ENCODE measurements at regions not wholly inside any gene's neighbourhood (a gene's known extent, or its start where the extent isn't known, plus 50 kb on each side); places are given as distances from the start of the nearest gene placed in this dataset.

GRCh38 chr10:84811113-84811512, 482.7 kb downstream of the CCSER2 start:
- H3K27me3 ChIP-seq (ENCODE audit: control insufficient read depth, insufficient read depth, low read length): no peaks in the 10 kb centered on the region
- H4K91ac ChIP-seq (ENCODE audit: insufficient read depth, low read depth, low read length): no peak overlapping the region
- 60% methylated on average over 1 of the region's 5 CpGs; no CpG with 5 or more reads in 1 of the 2 experiments for WGBS, 2 experiments (ENCODE audit: extremely low coverage in 2 of 2, insufficient read length in 1 of 2)
- dilution Hi-C loops (cut with HindIII; ENCODE audit: low sequenced_read_pairs, unreplicated experiment): no loop called here
- 0 out of 2 replicates have a peak, but pooled peaks cover 4% of the 10 kb centered on the region for H3K9me3 ChIP-seq (ENCODE audit: control insufficient read depth, insufficient read depth, low read length)
- H3K23ac ChIP-seq (ENCODE audit: low read depth, low read length): no peak overlapping the region
- no peak overlapping the region for H3K56ac ChIP-seq (ENCODE audit: extremely low read depth, insufficient read depth, low read length)
- H2AK9ac ChIP-seq (replicated peaks; ENCODE audit: low read depth, low read length, poor library complexity): no peak overlapping the region
- H3K9me1 ChIP-seq (ENCODE audit: insufficient read depth, low read length): no peaks in the 10 kb centered on the region
- H2BK20ac ChIP-seq (ENCODE audit: low read depth, low read length): no peak overlapping the region
- H3K27ac ChIP-seq (ENCODE audit: insufficient read depth, low read length): no peak overlapping the region
- no peak overlapping the region for H4K8ac ChIP-seq (ENCODE audit: low read depth in 2 of 2, low read length in 2 of 2)
- ATAC-seq (ENCODE audit: low read depth) (no peak), DNase-seq (no peak)
- H3K4me3 ChIP-seq (ENCODE audit: insufficient read depth, low read depth, low read length): no peak overlapping the region
- no peak overlapping the region for H2BK15ac ChIP-seq (ENCODE audit: low read depth, low read length)
- H3K18ac ChIP-seq (ENCODE audit: low read depth, low read length): no peak overlapping the region
- no peak overlapping the region for H2AK5ac ChIP-seq (ENCODE audit: low read depth, low read length)
- no peak overlapping the region for H2BK5ac ChIP-seq (ENCODE audit: low read depth, low read length, poor library complexity, severe bottlenecking)
- H2AFZ ChIP-seq (replicated peaks; ENCODE audit: low read length, poor library complexity): no peak overlapping the region
- TF ChIP-seq CHD1 (IDR thresholded peaks at IDR 0.05; ENCODE audit: low read depth, low read length) (no peak), RFX5 (IDR thresholded peaks at IDR 0.05; ENCODE audit: low read depth, low read length) (no peak), NFE2L2 (IDR thresholded peaks at IDR 0.05; ENCODE audit: low read depth, low read length) (no peak), CEBPB (IDR thresholded peaks at IDR 0.05; ENCODE audit: low read depth, low read length) (no peak), FOS (IDR thresholded peaks at IDR 0.05; ENCODE audit: low read depth, low read length) (no peak), RCOR1 (IDR thresholded peaks at IDR 0.05; ENCODE audit: insufficient replicate concordance, low read length) (no peak), BHLHE40 (IDR thresholded peaks at IDR 0.05; ENCODE audit: low read depth, low read length) (no peak)
- CTCF ChIA-PET: no interaction called here
- BruUV-seq (replicated peaks): no TSS peak
- H3K9ac ChIP-seq (ENCODE audit: low read depth, low read length): no peak overlapping the region
- no peaks in the 10 kb centered on the region for H3K36me3 ChIP-seq (ENCODE audit: control insufficient read depth, insufficient read depth, low read length)
- POLR2A ChIA-PET (ENCODE audit: unreplicated experiment): no interaction called here
- H3K4ac ChIP-seq (ENCODE audit: low read depth, low read length): no peak overlapping the region
- no peak overlapping the region for H3K14ac ChIP-seq (replicated peaks; ENCODE audit: low read depth, low read length)
- H4K5ac ChIP-seq (ENCODE audit: low read depth, low read length): no peak overlapping the region
- no peaks in the 10 kb centered on the region for H3K79me1 ChIP-seq (ENCODE audit: low read depth in 1 of 2, low read length in 2 of 2)
- H3K4me2 ChIP-seq (ENCODE audit: low read depth, low read length): no peak overlapping the region
- in situ Hi-C loops (cut with MboI; ENCODE audit: low sequenced_read_pairs): no loop called here
- H3K4me1 ChIP-seq (ENCODE audit: control insufficient read depth, insufficient read depth, low read length): no peaks in the 10 kb centered on the region
- intact Hi-C loops (cut with micrococcal nuclease): no loop called here
- H4K20me1 ChIP-seq (ENCODE audit: insufficient read depth, low read length): no peaks in the 10 kb centered on the region
- no peak overlapping the region for H2BK120ac ChIP-seq (ENCODE audit: low read depth, low read length)
